Endothelial cell (in vitro differentiated cells): ENCODE measurements at regions not wholly inside any gene's neighbourhood (a gene's known extent, or its start where the extent isn't known, plus 50 kb on each side); places are given as distances from the start of the nearest gene placed in this dataset.

Source experiments
- DNase-seq: peaks from one replicate; pipeline ENCODE4 v3.0.0; 2021; ENCODE audit warnings: low spot score
- H3K27ac Mint-ChIP-seq: one replicate; pipeline ENCODE4 v1.8.0; 2021; ENCODE audit warnings: mixed read lengths, inconsistent platforms; ENCODE audit not compliant: unreplicated experiment
- H3K27me3 Mint-ChIP-seq: one replicate; pipeline ENCODE4 v1.8.0; 2021; ENCODE audit warnings: mild to moderate bottlenecking, moderate library complexity, mixed read lengths, inconsistent platforms; ENCODE audit not compliant: unreplicated experiment
- H3K36me3 Mint-ChIP-seq: one replicate; pipeline ENCODE4 v1.8.0; 2021; ENCODE audit warnings: mild to moderate bottlenecking, low read depth, mixed read lengths, inconsistent platforms; ENCODE audit not compliant: unreplicated experiment
- H3K4me1 Mint-ChIP-seq: one replicate; pipeline ENCODE4 v1.8.0; 2021; ENCODE audit warnings: mild to moderate bottlenecking, mixed read lengths, inconsistent platforms; ENCODE audit not compliant: unreplicated experiment
- H3K4me3 Mint-ChIP-seq: one replicate; pipeline ENCODE4 v1.8.0; 2021; ENCODE audit warnings: mild to moderate bottlenecking, mixed read lengths, inconsistent platforms; ENCODE audit not compliant: unreplicated experiment
- H3K9me3 Mint-ChIP-seq: one replicate; pipeline ENCODE4 v1.8.0; 2021; ENCODE audit warnings: mixed read lengths, inconsistent platforms; ENCODE audit not compliant: unreplicated experiment
- CTCF ChIP-seq: fragments of 200-600 bp; sonication (generic); IDR thresholded peaks from one replicate; pipeline ENCODE4 v1.5.0; 2021; ENCODE audit warnings: antibody characterized with exemption; ENCODE audit not compliant: unreplicated experiment

- no peaks in the 10 kb centered on the region for H3K4me1 Mint-ChIP-seq
- H3K9me3 Mint-ChIP-seq = no peaks in the 10 kb centered on the region
- H3K4me3 Mint-ChIP-seq = no peak overlapping the region
- no peak for TF ChIP-seq CTCF
- H3K27ac Mint-ChIP-seq = no peak overlapping the region
- DNase-seq = no peak
- H3K36me3 Mint-ChIP-seq = no peaks in the 10 kb centered on the region
- no peaks in the 10 kb centered on the region for H3K27me3 Mint-ChIP-seq
Observed at GRCh38 chr20:52321396-52321795, 129.8 kb upstream of the ZFP64 start.

- H3K4me3 Mint-ChIP-seq = no peak overlapping the region
- no peaks in the 10 kb centered on the region for H3K4me1 Mint-ChIP-seq
- DNase-seq = no peak
- H3K27me3 Mint-ChIP-seq = no peaks in the 10 kb centered on the region
- no peak overlapping the region for H3K27ac Mint-ChIP-seq
- H3K36me3 Mint-ChIP-seq = no peaks in the 10 kb centered on the region
- H3K9me3 Mint-ChIP-seq = no peaks in the 10 kb centered on the region
- TF ChIP-seq CTCF = no peak
Observed at GRCh38 chr20:52318651-52319050, 127.1 kb upstream of the ZFP64 start.

- Mint-ChIP-seq H3K36me3 (no peaks in the 10 kb centered on the region), H3K4me3 (no peak overlapping the region), H3K4me1 (no peaks in the 10 kb centered on the region), H3K9me3 (no peaks in the 10 kb centered on the region), H3K27ac (no peak overlapping the region), H3K27me3 (no peaks in the 10 kb centered on the region)
- no peak for TF ChIP-seq CTCF
- DNase-seq = peak; percentile 9
Observed at GRCh38 chr20:52313341-52313963, 121.9 kb upstream of the ZFP64 start.

GRCh38 chr20:52312132-52312729 is 120.7 kb upstream of the ZFP64 start:
- no peaks in the 10 kb centered on the region for H3K27me3 Mint-ChIP-seq
- DNase-seq = peak; percentile 50
- no peaks in the 10 kb centered on the region for H3K9me3 Mint-ChIP-seq
- H3K27ac Mint-ChIP-seq = no peak overlapping the region
- no peak overlapping the region for H3K4me3 Mint-ChIP-seq
- no peaks in the 10 kb centered on the region for H3K36me3 Mint-ChIP-seq
- peak; percentile 76 for TF ChIP-seq CTCF
- no peaks in the 10 kb centered on the region for H3K4me1 Mint-ChIP-seq

GRCh38 chr20:52311209-52311794 is 119.7 kb upstream of the ZFP64 start:
- DNase-seq = no peak
- no peak overlapping the region for H3K4me3 Mint-ChIP-seq
- H3K27me3 Mint-ChIP-seq = no peaks in the 10 kb centered on the region
- H3K4me1 Mint-ChIP-seq = no peaks in the 10 kb centered on the region
- no peak for TF ChIP-seq CTCF
- H3K36me3 Mint-ChIP-seq = no peaks in the 10 kb centered on the region
- no peak overlapping the region for H3K27ac Mint-ChIP-seq
- no peaks in the 10 kb centered on the region for H3K9me3 Mint-ChIP-seq
